Lower leg skin (tissue), 4 donors: ENCODE measurements at regions not wholly inside any gene's neighbourhood (a gene's known extent, or its start where the extent isn't known, plus 50 kb on each side); places are given as distances from the start of the nearest gene placed in this dataset.

Experiments used
- DNase-seq, 2 donors: peaks; one replicate each; pipeline ENCODE4 v3.0.0-alpha.2; 2019; ENCODE audit warnings: low spot score in 2 of 2
- H3K4me3 ChIP-seq: fragments of 200-600 bp; sonication (generic); 2 replicates; pipeline ENCODE4 v1.5.1; 2017; ENCODE audit warnings: mild to moderate bottlenecking, low read depth; ENCODE audit not compliant: poor library complexity, severe bottlenecking
- POLR2A ChIP-seq, 2 donors: fragments of 450-650 bp; IDR thresholded peaks; one replicate each; pipeline ENCODE4 v1.6.1; 2016 to 2017; ENCODE audit warnings: antibody characterized with exemption in 2 of 2, mild to moderate bottlenecking in 1 of 2, moderate library complexity in 1 of 2
- WGBS, 2 donors: methylation state at CpG; one replicate each; pipeline ENCODE4 v1.1.5; 2018; 5-methylcytosine and 5-hydroxymethylcytosine counted together
- intact Hi-C: fragments of 100-400 bp; cut with DNase I; formaldehyde crosslinking; loops from one replicate; pipeline ENCODE4 v1.15.0; 2023; ENCODE audit warnings: low total_unique reads
- TF ChIP-seq, protein P1 (sequence below), 3 donors: fragments of 450-650 bp; IDR thresholded peaks; one replicate each; pipeline ENCODE4 v1.5.1; 2016; ENCODE audit warnings: antibody characterized with exemption in 3 of 3, mild to moderate bottlenecking in 3 of 3, moderate library complexity in 2 of 3

DNA sequence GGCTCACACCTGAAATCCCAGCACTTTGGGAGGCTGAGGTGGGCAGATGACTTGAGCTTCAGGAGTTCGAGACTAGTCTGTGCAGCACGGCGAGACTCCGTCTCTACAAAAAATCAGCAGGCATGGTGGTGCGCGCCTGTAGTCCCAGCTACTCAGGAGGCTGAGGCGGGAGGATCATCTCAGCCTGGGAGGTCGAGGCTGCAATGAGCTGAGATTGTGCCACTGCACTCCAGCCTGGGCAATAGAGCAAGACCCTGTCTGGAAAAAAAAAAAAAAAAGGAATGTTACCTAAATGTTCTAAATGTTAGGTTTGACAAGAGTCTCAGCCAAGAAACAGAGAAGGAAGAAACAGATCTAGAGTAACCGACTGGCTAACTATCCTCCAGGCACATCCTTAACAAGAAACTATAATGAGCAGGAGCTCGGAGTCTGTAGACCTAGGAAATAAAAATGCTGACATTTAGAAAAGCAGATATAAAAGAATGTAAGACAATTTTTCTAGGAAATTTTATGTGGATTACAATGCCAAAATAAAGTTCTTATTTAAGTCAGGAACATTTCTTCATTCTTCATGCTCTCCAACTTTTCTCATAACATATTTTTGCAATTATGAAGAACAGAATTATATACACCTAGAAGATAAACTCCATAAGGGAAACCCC lies 166.6 kb upstream of the TBCA start:
- no peak overlapping the region for H3K4me3 ChIP-seq
- intact Hi-C loops = no loop called here
- TF ChIP-seq, protein P1, sequence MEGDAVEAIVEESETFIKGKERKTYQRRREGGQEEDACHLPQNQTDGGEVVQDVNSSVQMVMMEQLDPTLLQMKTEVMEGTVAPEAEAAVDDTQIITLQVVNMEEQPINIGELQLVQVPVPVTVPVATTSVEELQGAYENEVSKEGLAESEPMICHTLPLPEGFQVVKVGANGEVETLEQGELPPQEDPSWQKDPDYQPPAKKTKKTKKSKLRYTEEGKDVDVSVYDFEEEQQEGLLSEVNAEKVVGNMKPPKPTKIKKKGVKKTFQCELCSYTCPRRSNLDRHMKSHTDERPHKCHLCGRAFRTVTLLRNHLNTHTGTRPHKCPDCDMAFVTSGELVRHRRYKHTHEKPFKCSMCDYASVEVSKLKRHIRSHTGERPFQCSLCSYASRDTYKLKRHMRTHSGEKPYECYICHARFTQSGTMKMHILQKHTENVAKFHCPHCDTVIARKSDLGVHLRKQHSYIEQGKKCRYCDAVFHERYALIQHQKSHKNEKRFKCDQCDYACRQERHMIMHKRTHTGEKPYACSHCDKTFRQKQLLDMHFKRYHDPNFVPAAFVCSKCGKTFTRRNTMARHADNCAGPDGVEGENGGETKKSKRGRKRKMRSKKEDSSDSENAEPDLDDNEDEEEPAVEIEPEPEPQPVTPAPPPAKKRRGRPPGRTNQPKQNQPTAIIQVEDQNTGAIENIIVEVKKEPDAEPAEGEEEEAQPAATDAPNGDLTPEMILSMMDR (IDR thresholded peaks at IDR 0.05) = no peak
- TF ChIP-seq POLR2A (IDR thresholded peaks at IDR 0.05) = no peak
- 87 to 90% methylated on average over 10 of the region's 10 CpGs for WGBS, 2 donors
- no peak for DNase-seq

DNA sequence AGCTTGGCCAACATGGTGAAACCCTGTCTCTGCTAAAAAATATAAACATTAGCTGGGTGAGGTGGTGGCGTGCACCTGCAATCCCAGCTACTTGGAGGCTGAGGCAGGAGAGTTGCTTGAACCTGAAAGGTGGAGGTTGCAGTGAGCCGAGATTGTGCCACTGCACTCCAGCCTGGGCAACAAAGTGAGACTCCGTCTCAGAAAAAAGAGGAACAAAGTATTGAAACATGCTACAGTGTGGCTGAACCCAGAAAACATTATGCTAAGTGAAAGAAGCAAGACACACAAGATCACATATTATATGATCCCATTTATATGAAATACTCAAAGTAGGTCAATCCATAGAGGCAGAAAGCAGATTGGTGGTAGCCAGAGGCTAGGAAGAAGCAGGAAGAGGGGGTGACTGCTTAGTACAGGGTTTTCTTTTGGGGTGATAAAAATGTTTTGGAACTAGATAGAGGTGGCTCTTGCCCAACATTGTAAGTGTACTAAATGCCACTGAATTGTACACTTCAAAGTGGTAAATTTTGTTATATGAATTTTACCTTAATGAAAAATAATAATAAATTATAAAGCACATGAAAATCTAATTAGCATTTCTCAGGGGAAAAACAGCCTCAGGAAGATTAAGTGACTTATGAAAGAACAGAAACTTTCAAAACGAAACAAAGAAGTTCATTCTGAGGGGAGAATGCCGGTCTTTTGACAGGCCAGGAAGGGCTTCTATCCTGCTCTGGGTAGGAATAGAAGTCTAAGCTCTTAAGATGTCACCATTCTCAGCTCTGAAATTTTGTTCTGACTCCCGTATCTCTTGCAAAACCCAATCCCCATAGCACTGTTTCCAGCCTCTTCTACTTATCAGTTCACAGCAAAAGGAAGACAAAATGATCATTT lies 161.1 kb upstream of the TBCA start:
- TF ChIP-seq, protein P1 (IDR thresholded peaks at IDR 0.05) = no peak
- TF ChIP-seq POLR2A (IDR thresholded peaks at IDR 0.05) = no peak
- no peak overlapping the region for H3K4me3 ChIP-seq
- 68 to 69% methylated on average over 6 of the region's 6 CpGs for WGBS, 2 donors
- intact Hi-C loops = no loop called here
- no peak for DNase-seq

DNA sequence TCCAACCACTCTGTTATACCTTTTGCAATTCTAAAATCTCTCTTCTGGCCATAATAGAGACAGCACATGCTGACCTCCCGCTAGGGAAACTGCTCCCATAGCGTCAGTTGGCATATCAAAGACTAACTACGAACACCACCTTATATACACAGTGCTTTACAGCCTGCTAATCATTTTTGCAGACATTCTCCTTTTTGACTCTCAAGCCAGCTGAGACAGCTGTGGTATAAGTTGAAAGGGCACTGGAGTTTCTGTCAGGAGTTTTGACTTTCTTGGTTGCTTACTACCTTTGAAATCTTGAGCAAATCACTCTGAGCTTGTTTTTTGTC lies 160.2 kb upstream of the TBCA start:
- DNase-seq = no peak
- 81 to 88% methylated on average over 3 of the region's 3 CpGs for WGBS, 2 donors
- TF ChIP-seq, protein P1 (IDR thresholded peaks at IDR 0.05) = no peak
- no peak for TF ChIP-seq POLR2A (IDR thresholded peaks at IDR 0.05)
- no peak overlapping the region for H3K4me3 ChIP-seq
- intact Hi-C loops = no loop called here

DNA sequence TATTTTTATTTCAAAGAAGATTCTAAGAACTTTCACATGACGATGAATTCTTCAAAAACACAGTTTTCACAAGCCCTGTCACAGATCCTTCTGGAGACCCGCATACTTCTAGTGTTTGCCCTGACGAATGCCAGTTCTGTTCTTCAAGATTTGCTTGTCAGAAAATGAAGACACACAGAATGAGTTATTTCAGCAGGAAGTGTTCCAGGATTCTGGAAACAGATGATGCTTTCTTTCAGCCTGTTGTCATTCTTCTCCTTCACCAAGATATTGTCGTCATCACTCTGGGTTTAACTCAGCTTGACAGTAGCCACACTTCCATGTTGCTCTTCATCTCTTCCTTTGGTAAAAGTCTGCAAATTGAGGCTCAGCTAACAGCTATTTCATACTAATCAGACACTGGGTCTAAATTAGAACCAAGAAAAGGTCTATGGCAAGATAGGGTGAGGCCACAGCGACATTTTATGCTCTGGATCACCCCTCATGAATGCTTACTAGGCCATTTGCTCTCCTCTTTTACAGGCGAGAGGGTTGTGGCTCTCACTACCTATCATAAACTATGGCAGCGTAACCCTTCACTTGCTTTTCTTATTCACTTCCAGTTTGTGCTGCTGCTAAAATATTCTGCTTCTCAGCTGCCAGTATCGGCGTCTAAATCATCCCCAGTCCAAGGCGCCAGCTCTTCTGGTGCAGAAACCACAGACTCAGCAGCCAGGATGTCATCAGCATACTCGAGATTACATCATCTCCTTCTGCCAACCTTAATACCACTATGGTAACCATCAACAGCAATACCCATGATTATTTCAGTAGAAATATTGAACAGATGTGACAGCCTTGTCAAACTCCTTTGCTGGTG lies 159.6 kb upstream of the TBCA start:
- no peak overlapping the region for H3K4me3 ChIP-seq
- TF ChIP-seq POLR2A (IDR thresholded peaks at IDR 0.05) = no peak
- TF ChIP-seq, protein P1 (IDR thresholded peaks at IDR 0.05) = no peak
- WGBS, 2 donors = 63 to 70% methylated on average over 11 of the region's 11 CpGs
- DNase-seq = no peak
- intact Hi-C loops = no loop called here

DNA sequence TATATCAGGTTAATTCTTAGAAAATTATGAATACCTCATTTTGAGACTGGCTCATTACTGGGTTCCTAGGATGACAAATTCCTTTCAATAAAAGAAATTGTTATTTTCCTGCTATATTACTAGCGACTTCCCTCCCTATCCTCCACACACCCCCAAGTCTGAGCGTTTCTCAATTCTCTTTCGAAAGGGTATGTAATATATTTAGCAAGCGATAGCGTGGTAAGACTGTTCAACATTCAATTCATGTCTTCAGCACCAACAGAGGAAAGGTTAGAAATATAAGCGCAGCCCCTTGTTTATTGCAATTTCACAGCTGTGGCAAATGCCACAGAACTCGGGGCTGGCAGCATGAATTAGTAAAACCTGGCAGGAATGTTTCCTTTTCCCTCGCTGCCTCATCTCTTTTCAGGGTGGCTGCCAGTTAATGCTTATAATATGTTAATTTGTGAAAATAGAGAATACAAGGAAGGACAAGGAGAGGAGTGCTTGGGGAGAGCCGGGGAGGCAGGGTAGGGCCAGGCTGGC lies 152.7 kb upstream of the TBCA start:
- H3K4me3 ChIP-seq = no peak overlapping the region
- intact Hi-C loops = no loop called here
- TF ChIP-seq POLR2A (IDR thresholded peaks at IDR 0.05) = no peak
- TF ChIP-seq, protein P1 (IDR thresholded peaks at IDR 0.05) = no peak
- no peak for DNase-seq
- 75 to 80% methylated on average over 9 of the region's 9 CpGs for WGBS, 2 donors
